COLO668 (cell line): ENCODE measurements at regions not wholly inside any gene's neighbourhood (a gene's known extent, or its start where the extent isn't known, plus 50 kb on each side); places are given as distances from the start of the nearest gene placed in this dataset.
"Not testable (repeated sequence)": the region's sequence is repeated elsewhere in the genome, so short reads cannot be mapped to it uniquely, and the experiment has no call there.

Experiments used
- DNase-seq: peaks from one replicate; lab custom pipeline; 2025; ENCODE audit not compliant: unreplicated experiment; lab: John Stamatoyannopoulos, UW

- no peak for DNase-seq
Observed at GRCh38 chr3:13195374-13195773, 122.1 kb upstream of the IQSEC1 start.

DNA sequence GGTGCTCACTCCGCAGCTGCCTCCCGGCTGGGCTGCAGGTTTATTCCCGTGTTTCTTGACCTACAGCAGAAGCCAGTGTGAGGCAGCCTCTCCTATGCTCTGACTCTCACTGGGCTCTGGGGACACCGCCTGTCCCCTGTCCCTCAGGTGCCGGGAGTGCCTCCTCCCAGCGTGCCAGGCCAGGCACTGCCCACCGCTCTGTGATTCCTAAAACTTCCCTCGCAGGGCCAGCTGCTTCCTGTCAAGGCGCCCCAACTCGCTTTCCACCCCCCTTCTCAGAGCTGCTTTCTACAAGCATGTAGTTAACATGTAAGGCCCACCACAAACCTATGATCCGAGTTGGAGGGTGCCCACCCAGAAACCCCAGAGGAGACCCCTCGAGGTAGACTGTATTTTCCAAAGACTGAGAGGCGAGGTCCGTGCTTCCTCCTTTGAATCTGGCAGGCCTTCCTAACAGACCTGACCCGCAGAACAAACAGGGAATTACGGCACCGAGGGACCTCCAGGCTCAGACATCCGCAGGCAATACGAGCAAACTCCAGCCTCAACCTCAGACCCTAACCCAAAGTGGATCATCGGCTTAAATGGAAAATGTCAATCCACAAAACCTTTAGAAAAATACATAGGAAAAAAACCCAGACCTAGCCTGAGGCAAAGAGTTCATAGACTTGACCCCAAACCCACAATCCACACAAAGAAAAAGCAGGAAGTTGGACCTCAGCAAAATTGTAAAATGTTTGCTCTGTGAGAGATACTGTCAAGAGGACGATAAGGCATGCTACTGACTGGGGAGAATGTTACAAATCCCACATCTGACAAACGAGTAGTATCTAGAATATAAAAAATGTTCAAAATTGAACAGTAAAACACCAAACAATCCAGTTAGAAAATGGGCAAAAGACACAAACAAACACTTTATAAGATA lies 121.3 kb upstream of the IQSEC1 start:
- DNase-seq, result no peak

DNA sequence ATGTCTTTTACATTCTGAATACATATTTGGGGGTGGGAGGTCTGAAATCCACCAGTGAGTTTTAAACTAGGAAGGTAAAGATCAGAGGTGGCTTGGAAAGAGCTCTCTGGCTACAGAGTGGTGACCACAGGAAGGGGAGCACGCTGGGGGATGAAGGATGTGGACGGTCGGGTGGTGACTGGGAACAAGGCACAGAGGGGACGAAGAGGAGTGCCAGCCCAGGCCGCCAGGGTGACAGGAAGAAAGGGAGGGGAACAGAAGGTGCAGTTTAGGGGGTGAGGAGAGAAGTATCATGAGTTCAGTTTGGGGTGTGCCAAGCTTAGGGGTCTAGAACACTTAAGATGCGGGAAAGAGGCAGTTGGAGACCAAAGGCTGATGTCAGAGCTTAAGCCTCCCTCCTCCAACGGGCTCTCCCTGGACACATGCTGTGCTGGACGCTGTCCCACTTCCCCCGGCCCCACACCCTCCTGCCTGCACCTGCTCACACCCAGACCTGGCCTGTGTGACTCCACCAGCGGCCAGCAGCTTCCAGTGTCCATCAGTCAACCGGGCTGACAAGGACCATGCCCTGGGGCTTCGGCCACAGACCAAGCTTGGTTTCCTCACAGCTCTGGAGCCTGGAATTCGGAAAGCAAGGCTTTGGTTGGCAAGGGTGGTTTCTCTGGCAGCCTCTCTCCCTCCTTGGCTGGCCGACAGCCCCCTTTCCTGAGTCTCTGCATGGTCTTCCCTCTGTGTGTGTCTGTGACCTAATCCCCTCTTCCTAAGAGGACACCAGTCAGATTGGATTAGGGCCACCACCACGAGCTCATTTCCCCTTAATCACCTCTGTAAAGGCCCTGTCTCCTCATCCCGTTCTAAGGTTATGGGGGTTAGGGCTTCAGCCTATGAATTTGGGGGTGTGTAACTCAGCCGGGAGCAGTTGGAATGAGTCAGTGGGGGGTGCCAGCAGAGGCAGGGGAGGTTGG lies 120.4 kb upstream of the IQSEC1 start:
- no peak for DNase-seq

DNA sequence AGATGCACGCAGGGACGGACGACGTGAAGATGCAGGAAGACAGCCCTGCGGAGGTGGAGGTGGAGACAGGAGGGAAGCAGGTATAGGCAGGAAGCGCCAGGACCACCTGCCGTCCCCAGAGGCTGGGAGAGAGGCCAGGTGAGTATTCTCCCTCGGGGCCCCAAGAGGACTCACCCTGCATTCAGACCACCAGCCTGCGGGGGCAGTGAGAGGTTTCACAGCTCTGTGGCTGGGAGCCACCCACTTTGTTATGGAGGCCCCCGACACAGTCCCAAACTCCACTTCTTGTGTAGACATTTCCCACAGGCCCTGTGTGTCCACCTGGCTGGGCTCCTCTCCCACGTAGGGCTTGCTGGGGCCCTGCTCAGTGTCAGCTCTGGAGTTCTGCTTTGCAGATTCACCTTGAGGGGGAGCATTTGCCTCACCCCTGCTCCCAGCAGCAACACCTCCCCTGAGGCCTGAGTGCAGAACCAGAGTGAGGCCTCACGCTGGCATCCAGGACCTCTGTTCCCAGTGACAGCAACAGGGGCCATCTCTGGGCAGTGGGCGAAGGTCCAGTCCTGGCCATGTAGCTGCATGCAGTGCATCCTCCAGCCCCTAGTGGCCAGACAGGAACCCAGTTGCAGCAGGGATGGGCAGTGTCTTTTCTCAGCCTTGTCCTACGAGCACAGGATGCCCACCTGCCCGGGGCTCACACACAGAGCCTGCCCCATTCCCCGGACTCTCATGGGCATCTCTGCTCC lies 119.4 kb upstream of the IQSEC1 start:
- no peak for DNase-seq

DNA sequence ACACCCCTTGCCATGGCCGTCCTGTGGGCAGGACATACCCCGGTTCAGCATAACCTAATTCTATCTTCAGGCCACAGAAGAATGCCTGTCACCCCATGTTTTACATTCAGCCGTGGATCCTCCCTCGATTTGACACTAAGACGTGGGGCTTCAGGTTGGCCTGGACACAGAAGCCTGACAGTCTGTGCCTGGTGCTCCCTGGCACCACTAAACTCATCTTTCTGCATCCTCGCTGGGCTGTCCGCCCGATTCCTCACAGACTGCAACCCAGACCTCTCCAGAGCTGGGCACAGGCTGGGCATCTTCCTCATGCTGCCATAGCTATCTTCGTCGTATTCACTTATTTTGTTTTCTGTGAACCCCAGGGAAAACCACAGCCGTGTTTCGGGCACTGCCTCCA lies 117.8 kb upstream of the IQSEC1 start:
- DNase-seq, result no peak

- DNase-seq, result no peak
Observed at GRCh38 chr3:13190378-13190765, 117.1 kb upstream of the IQSEC1 start.

GRCh38 chr3:13189639-13190377 lies 116.6 kb upstream of the IQSEC1 start:
- no peak for DNase-seq

DNA sequence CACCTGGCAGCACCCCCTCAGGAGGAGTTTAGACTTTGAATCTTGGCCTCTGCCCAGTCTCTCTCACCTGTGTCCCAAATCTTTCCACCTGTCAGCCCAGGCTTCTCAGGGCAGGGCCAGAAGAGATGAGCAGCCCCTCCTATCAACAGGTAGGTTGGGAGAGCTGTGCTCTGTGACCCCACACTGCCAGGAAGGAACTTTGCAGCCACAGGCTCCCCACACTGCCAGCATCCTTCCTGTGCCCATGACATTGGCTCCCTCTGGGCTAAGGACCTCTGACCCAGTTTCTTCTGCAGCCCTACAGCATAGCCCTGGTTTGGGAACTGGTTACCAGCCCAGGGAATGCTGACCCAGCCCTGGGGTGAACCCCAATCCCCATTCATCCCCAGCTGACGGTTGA lies 115.7 kb upstream of the IQSEC1 start:
- no peak for DNase-seq

GRCh38 chr3:13188181-13188779 lies 115.1 kb upstream of the IQSEC1 start:
- DNase-seq, result no peak

DNA sequence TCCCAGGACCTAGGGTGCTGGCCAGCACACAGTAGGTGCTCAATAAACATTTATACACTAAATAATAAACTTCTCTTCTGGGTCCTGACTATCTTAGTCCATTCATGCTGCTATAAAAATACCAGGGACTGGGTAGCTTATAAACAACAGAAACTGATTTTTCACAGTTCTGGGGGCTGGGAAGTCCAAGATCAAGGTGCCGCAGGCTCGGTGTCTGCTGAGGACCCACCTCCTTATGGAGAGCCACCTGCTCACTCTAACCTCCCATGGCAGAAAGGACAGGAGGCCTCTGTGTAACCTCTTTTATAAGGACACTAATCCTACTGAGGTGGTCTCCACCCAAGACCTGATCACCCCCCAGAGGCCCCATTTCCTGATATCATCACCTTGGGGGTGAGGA lies 114.4 kb upstream of the IQSEC1 start:
- no peak for DNase-seq

GRCh38 chr3:13186435-13186815 lies 113.2 kb upstream of the IQSEC1 start:
- DNase-seq, result no peak

DNA sequence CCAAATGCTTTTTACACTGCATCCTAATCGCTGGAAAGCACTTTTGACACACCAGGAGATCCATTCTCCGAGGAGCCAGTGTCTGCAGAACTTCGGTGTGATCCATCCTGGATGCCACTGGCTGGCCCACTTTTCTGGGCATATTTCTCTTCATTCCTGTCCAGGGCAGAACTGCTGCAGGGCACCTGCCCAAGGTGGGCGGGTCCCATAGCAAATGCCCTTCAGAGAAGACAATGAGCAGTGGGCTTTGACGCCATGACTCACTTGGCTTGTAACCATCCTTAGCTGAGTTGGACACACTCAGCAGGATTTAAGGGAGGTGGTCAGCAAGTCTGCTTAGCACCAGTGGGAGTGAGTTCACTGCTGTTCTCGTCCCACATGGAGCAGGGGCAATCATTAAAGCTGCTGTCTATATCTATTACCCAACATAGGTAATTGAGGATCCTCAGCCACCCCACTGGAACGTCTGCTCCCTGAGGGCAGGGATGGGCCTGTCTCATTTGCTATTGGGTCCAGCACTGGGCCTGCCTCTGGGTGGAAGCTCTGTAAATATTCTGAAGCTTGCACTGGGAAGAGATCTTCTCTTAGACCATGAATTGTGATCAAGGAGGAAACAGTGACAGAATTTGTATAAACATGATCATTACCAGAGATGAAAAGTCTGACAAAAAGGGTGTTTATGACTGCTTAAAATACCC lies 112.7 kb upstream of the IQSEC1 start:
- DNase-seq, result no peak

DNA sequence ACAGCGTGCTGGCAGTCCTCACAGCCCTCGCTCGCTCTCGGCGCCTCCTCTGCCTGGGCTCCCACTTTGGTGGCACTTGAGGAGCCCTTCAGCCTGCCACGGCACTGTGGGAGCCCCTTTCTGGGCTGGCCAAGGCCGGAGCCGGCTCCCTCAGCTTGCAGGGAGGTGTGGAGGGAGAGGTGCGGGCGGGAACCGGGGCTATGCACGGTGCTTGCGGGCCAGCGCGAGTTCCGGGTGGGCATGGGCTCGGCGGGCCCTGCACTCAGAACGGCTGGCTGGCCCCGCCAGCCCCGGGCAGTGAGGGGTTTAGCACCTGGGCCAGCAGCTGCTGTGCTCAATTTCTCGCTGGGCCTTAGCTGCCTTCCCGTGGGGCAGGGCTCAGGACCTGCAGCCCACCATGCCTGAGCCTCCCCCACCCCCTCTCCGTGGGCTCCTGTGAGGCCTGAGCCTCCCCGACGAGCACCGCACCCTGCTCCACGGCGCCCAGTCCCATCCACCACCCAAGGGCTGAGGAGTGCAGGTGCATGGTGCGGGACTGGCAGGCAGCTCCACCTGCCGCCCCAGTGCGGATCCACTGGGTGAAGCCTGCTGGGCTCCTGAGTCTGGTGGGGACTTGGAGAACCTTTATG lies 106.5 kb upstream of the IQSEC1 start:
- DNase-seq, result not testable (repeated sequence)

GRCh38 chr3:13179181-13179580 lies 106.0 kb upstream of the IQSEC1 start:
- DNase-seq, result no peak

GRCh38 chr3:13178107-13178506 lies 104.9 kb upstream of the IQSEC1 start:
- DNase-seq, result no peak

DNA sequence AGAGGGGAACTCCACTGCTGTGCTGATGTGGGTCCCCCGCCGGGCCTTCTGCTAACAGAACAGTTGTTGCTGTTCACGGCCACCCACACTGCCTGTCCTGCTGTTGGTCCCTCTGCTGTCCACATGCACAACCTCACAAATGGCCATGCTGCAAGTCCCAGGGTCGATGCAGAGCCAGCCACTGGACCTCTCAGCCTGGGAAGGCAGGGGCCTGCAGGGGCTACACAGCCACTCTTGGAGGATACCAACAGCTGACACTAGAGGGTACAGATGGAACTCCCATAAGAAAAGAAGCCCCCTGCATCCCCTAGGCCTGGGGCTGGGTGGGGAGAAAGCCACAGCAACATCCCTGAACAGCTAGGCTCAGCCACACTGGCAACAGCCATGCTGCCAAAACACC lies 104.4 kb upstream of the IQSEC1 start:
- no peak for DNase-seq

DNA sequence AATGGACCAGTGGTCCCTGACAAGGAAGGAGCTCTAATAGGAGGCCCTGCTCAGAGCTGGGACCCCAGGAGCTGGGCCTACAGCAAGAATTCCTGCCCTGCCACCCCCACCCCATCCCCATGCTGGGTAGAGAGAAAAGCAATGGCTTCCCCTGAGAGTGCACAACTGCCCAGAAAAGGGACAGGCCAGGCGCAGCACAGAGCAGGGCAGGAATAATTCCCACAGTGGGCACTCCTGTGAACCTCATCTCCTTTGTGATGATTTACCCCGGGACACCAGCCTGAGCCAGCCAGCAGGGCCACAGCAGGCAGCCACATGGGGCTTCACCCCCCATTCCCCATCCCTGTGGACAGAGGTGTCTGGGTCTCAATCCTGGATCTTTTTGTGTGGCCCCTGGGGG lies 104.0 kb upstream of the IQSEC1 start:
- no peak for DNase-seq

GRCh38 chr3:13176445-13176844 lies 103.2 kb upstream of the IQSEC1 start:
- DNase-seq, result no peak

DNA sequence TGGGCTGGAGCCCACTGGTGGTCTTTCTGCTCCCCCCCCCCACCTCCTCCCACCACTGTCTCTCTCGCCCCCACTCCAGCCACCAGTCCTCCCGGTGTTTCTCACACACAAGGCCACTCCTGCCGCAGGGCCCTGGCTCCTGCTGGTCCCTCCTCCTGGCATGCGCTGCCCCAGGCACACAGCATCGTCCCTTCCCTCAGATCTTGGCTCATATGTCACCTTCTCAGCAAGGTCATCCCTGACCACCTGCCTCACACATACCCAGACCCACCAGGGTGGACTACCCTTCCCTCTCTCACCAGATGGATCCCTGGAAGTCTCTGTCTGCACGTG lies 101.5 kb upstream of the IQSEC1 start:
- no peak for DNase-seq
